ENCODE measurements at regions not wholly inside any gene's neighbourhood (a gene's known extent, or its start where the extent isn't known, plus 50 kb on each side); places are given as distances from the start of the nearest gene placed in this dataset.
"Not testable (repeated sequence)": the region's sequence is repeated elsewhere in the genome, so short reads cannot be mapped to it uniquely, and the experiment has no call there.

DNA sequence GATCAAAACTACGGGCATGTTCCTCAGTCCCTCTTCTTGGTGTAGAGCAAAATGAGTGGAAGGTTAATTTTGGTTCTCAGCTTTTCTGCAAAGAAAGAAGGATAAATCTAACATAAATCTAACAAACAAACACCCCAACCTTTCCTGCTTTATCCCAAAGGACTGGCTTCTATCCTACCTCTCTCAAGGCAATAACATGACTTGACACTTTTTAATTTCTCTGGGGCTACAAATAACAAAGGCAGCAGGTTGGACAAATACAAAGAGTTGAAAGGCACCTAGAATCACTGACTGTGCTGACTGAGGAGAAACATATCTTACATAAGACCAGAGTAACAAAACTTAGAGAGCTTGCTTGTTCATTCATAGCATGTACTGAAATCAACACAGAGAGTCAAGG, 703.6 kb upstream of the PITX2 start:
- no peaks in the 10 kb centered on the region for H3K36me3 ChIP-seq (replicated peaks; ENCODE audit: insufficient read depth, low read length)
- no peaks in the 10 kb centered on the region for H3K79me2 ChIP-seq (ENCODE audit: low read length)
- no peak for TF ChIP-seq EZH2 (optimal IDR thresholded peaks at IDR 0.05; ENCODE audit: low read depth, low read length)
- no peak for TF ChIP-seq EZH2phosphoT487 (IDR thresholded peaks at IDR 0.05; ENCODE audit: low read length)
- TF ChIP-seq, protein P1, sequence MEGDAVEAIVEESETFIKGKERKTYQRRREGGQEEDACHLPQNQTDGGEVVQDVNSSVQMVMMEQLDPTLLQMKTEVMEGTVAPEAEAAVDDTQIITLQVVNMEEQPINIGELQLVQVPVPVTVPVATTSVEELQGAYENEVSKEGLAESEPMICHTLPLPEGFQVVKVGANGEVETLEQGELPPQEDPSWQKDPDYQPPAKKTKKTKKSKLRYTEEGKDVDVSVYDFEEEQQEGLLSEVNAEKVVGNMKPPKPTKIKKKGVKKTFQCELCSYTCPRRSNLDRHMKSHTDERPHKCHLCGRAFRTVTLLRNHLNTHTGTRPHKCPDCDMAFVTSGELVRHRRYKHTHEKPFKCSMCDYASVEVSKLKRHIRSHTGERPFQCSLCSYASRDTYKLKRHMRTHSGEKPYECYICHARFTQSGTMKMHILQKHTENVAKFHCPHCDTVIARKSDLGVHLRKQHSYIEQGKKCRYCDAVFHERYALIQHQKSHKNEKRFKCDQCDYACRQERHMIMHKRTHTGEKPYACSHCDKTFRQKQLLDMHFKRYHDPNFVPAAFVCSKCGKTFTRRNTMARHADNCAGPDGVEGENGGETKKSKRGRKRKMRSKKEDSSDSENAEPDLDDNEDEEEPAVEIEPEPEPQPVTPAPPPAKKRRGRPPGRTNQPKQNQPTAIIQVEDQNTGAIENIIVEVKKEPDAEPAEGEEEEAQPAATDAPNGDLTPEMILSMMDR (IDR thresholded peaks at IDR 0.05; ENCODE audit: low read length), result no peak
- H3K9me3 ChIP-seq (replicated peaks; ENCODE audit: insufficient read depth, low read length), result no peaks in the 10 kb centered on the region
- no peaks in the 10 kb centered on the region for H3K27me3 ChIP-seq (replicated peaks; ENCODE audit: insufficient read depth, low read length)
- H3K4me2 ChIP-seq (ENCODE audit: low read depth, low read length), result no peak overlapping the region
- H2AFZ ChIP-seq (ENCODE audit: low read length), result no peak overlapping the region
- H3F3A ChIP-seq (ENCODE audit: insufficient read depth, low read length), result no peaks in the 10 kb centered on the region
- no peak overlapping the region for H3K9ac ChIP-seq (ENCODE audit: low read length)
- H4K20me1 ChIP-seq (ENCODE audit: insufficient read depth, low read length), result no peaks in the 10 kb centered on the region
- DNase-seq, result no peak
- H3K27ac ChIP-seq (ENCODE audit: low read length), result no peak overlapping the region
- no peaks in the 10 kb centered on the region for H3K4me1 ChIP-seq (ENCODE audit: low read length)
- no peak overlapping the region for H3K4me3 ChIP-seq (ENCODE audit: low read length)
- H3K9me2 ChIP-seq (replicated peaks; ENCODE audit: insufficient read depth, low read length), result no peaks in the 10 kb centered on the region

DNA sequence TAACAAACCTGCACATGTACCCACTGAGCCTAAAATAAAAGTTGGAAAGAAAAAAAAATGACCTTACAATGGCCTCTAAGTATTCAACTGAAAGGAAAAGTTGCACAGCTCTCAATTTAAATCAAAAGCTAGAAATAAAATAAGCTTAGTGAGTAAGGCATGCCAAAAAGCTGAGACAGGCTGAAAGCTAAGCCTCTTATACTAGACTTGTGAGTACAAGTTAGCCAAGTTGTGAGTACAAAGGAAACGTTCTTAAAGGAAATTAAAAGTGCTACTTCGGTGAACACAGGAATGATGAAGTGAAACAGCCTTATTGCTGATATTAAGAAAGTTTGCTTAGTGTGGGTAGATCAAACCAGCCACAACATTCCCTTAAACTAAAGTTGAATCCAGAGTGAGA, 707.9 kb upstream of the PITX2 start:
- H4K20me1 ChIP-seq (ENCODE audit: insufficient read depth, low read length), result no peaks in the 10 kb centered on the region
- H3K4me3 ChIP-seq (ENCODE audit: low read length), result no peak overlapping the region
- no peak for DNase-seq
- TF ChIP-seq, protein P1 (IDR thresholded peaks at IDR 0.05; ENCODE audit: low read length), result no peak
- no peak for TF ChIP-seq EZH2 (optimal IDR thresholded peaks at IDR 0.05; ENCODE audit: low read depth, low read length)
- TF ChIP-seq EZH2phosphoT487 (IDR thresholded peaks at IDR 0.05; ENCODE audit: low read length), result no peak
- no peaks in the 10 kb centered on the region for H3F3A ChIP-seq (ENCODE audit: insufficient read depth, low read length)
- no peaks in the 10 kb centered on the region for H3K4me1 ChIP-seq (ENCODE audit: low read length)
- no peaks in the 10 kb centered on the region for H3K27me3 ChIP-seq (replicated peaks; ENCODE audit: insufficient read depth, low read length)
- no peak overlapping the region for H3K9ac ChIP-seq (ENCODE audit: low read length)
- no peaks in the 10 kb centered on the region for H3K79me2 ChIP-seq (ENCODE audit: low read length)
- H3K9me3 ChIP-seq (replicated peaks; ENCODE audit: insufficient read depth, low read length), result no peaks in the 10 kb centered on the region
- no peak overlapping the region for H3K27ac ChIP-seq (ENCODE audit: low read length)
- no peaks in the 10 kb centered on the region for H3K36me3 ChIP-seq (replicated peaks; ENCODE audit: insufficient read depth, low read length)
- H2AFZ ChIP-seq (ENCODE audit: low read length), result no peak overlapping the region
- no peaks in the 10 kb centered on the region for H3K9me2 ChIP-seq (replicated peaks; ENCODE audit: insufficient read depth, low read length)
- no peak overlapping the region for H3K4me2 ChIP-seq (ENCODE audit: low read depth, low read length)

DNA sequence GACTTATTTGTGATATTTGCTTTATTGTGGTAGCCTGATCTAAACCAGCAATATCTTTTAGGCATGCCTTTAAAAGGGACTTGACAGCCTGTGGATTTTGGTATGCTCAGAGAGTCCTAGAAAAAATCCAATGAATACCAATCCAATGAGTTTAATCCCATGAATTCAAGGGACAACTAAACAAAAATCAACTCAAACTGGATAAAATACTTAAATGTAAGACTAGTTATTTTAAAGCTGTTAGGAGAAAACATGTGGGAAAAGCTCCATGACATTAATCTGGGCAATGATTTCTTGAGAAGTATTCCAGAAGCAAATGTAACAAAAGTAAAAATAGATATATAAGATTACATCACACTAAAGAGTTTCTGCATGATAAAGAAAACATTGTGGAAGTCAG, 711.5 kb upstream of the PITX2 start:
- no peaks in the 10 kb centered on the region for H3K9me3 ChIP-seq (replicated peaks; ENCODE audit: insufficient read depth, low read length)
- H3K4me3 ChIP-seq (ENCODE audit: low read length), result no peak overlapping the region
- no peaks in the 10 kb centered on the region for H3K27me3 ChIP-seq (replicated peaks; ENCODE audit: insufficient read depth, low read length)
- H3K79me2 ChIP-seq (ENCODE audit: low read length), result no peaks in the 10 kb centered on the region
- H3K36me3 ChIP-seq (replicated peaks; ENCODE audit: insufficient read depth, low read length), result no peaks in the 10 kb centered on the region
- no peak overlapping the region for H3K27ac ChIP-seq (ENCODE audit: low read length)
- H3F3A ChIP-seq (ENCODE audit: insufficient read depth, low read length), result no peaks in the 10 kb centered on the region
- H2AFZ ChIP-seq (ENCODE audit: low read length), result no peak overlapping the region
- H3K9ac ChIP-seq (ENCODE audit: low read length), result no peak overlapping the region
- no peaks in the 10 kb centered on the region for H3K4me1 ChIP-seq (ENCODE audit: low read length)
- DNase-seq, result no peak
- H3K4me2 ChIP-seq (ENCODE audit: low read depth, low read length), result no peak overlapping the region
- H3K9me2 ChIP-seq (replicated peaks; ENCODE audit: insufficient read depth, low read length), result no peaks in the 10 kb centered on the region
- H4K20me1 ChIP-seq (ENCODE audit: insufficient read depth, low read length), result no peaks in the 10 kb centered on the region
- TF ChIP-seq, protein P1 (IDR thresholded peaks at IDR 0.05; ENCODE audit: low read length), result no peak

DNA sequence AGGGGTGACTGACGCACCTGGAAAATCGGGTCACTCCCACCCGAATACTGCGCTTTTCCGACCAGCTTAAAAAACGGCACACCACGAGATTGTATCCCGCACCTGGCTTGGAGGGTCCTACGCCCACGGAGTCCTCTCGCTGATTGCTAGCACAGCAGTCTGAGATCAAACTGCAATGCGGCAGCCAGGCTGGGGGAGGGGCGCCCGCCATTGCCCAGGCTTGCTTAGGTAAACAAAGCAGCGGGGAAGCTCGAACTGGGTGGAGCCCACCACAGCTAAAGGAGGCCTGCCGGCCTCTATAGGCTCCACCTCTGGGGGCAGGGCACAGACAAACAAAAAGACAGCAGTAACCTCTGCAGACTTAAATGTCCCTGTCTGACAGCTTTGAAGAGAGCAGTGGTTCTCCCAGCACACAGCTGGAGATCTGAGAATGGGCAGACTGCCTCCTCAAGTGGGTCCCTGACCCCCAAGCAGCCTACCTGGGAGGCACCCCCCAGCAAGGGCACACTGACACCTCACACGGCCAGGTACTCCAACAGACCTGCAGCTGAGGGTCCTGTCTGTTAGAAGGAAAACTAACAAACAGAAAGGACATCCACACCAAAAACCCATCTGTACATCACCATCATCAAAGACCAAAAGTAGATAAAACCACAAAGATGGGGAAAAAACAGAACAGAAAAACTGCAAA, 714.5 kb upstream of the PITX2 start:
- not testable (repeated sequence) for H3K9me3 ChIP-seq (replicated peaks; ENCODE audit: insufficient read depth, low read length); H3K4me1 ChIP-seq (ENCODE audit: low read length); H2AFZ ChIP-seq (ENCODE audit: low read length); H3K27me3 ChIP-seq (replicated peaks; ENCODE audit: insufficient read depth, low read length); H3K4me2 ChIP-seq (ENCODE audit: low read depth, low read length); H3K27ac ChIP-seq (ENCODE audit: low read length); H3K36me3 ChIP-seq (replicated peaks; ENCODE audit: insufficient read depth, low read length); H3K4me3 ChIP-seq (ENCODE audit: low read length); H3K79me2 ChIP-seq (ENCODE audit: low read length); DNase-seq; H3F3A ChIP-seq (ENCODE audit: insufficient read depth, low read length); H3K9me2 ChIP-seq (replicated peaks; ENCODE audit: insufficient read depth, low read length); H3K9ac ChIP-seq (ENCODE audit: low read length); H4K20me1 ChIP-seq (ENCODE audit: insufficient read depth, low read length)

Measured in MM.1S (cell line).